Osteoblast (primary cell): ENCODE measurements at regions not wholly inside any gene's neighbourhood (a gene's known extent, or its start where the extent isn't known, plus 50 kb on each side); places are given as distances from the start of the nearest gene placed in this dataset.
A peak's percentile ranks its signal among the peaks of the same experiment; 100 is the strongest.

Experiments used
- DNase-seq: peaks from one replicate; pipeline ENCODE4 v3.0.0; 2011; ENCODE audit warnings: low spot score, mixed read lengths; ENCODE audit not compliant: insufficient read length; ENCODE audit errors: missing footprints
- H2AFZ ChIP-seq: 2 replicates; pipeline ENCODE4 v1.6.0; 2011; ENCODE audit warnings: mild to moderate bottlenecking, low read length
- H3K27ac ChIP-seq: 2 replicates; pipeline ENCODE4 v1.5.1; 2011; ENCODE audit warnings: mild to moderate bottlenecking, low read depth, low read length, moderate library complexity
- H3K27me3 ChIP-seq: 2 replicates; pipeline ENCODE4 v1.6.0; 2012; ENCODE audit warnings: mild to moderate bottlenecking, control low read depth, inconsistent platforms, low read length, moderate library complexity; ENCODE audit not compliant: insufficient read depth
- H3K36me3 ChIP-seq: 2 replicates; pipeline ENCODE4 v1.5.1; 2011; ENCODE audit warnings: mild to moderate bottlenecking, low read length, control low read depth, moderate library complexity; ENCODE audit not compliant: insufficient read depth
- H3K4me1 ChIP-seq: 2 replicates; pipeline ENCODE4 v1.5.1; 2011; ENCODE audit warnings: mild to moderate bottlenecking, low read length, control low read depth, moderate library complexity; ENCODE audit not compliant: insufficient read depth
- H3K4me2 ChIP-seq: 2 replicates; pipeline ENCODE4 v1.6.0; 2011; ENCODE audit warnings: mild to moderate bottlenecking, low read length; ENCODE audit not compliant: insufficient read depth
- H3K4me3 ChIP-seq: fragments of 200-600 bp; sonication (generic); 3 replicates; pipeline ENCODE4 v1.5.1; 2012; ENCODE audit warnings: mild to moderate bottlenecking, low read length, inconsistent platforms; ENCODE audit not compliant: insufficient read depth
- H3K79me2 ChIP-seq: 2 replicates; pipeline ENCODE4 v1.6.0; 2012; ENCODE audit warnings: mild to moderate bottlenecking, low read length, control low read depth, inconsistent platforms; ENCODE audit not compliant: insufficient read depth
- H3K9me3 ChIP-seq: 2 replicates; pipeline ENCODE4 v1.5.1; 2011; ENCODE audit warnings: low read depth, low read length, control low read depth
- H4K20me1 ChIP-seq: 2 replicates; pipeline ENCODE4 v1.6.0; 2012; ENCODE audit warnings: mild to moderate bottlenecking, low read length, control low read depth; ENCODE audit not compliant: insufficient read depth
- TF ChIP-seq, protein P1 (sequence below): IDR thresholded peaks from 2 replicates; pipeline ENCODE4 v1.5.1; 2011; ENCODE audit warnings: mild to moderate bottlenecking, low read depth, low read length, moderate library complexity; ENCODE audit errors: extremely low read depth

DNA sequence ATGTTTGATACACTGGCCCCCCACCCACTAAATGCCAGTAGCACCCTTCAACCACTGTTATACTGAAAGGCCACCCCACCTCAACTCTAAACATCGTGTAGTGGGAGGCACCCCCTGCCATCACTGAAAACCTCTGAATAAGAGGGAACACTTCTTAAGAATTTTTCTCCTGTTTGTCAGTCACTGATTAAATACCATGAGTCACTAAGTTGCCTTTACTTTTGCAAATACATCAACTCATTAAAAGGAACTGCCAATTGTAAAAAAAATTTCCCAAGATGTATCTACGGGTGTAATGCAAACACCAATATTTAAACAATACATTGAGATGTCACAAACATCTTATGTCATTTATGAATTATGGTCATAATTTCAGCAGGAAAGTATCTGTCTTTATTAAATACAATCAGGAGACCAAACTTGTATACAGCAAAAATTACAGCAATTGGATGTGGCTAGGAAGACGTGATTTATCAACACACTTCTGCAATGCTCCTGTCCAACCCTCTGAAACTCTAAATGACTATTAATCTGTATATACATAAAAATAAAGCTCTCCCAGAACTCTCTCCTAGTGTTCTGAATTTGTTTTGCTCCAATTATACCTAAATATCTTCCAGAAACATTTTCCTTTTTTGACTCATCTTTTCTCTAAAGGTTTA is 144.1 kb upstream of the STK17B start:
- Histone ChIP-seq H3K27ac (peak overlapping the region; percentile 50), H4K20me1 (no peaks in the 10 kb centered on the region), H3K4me1 (peaks cover 21% of the 10 kb centered on the region), H3K79me2 (no peaks in the 10 kb centered on the region), H3K36me3 (no peaks in the 10 kb centered on the region), H3K4me2 (peak overlapping the region; percentile 40), H3K27me3 (no peaks in the 10 kb centered on the region), H3K9me3 (no peaks in the 10 kb centered on the region), H3K4me3 (no peak overlapping the region), H2AFZ (no peak overlapping the region)
- DNase-seq, result peak; percentile 45
- TF ChIP-seq, protein P1, sequence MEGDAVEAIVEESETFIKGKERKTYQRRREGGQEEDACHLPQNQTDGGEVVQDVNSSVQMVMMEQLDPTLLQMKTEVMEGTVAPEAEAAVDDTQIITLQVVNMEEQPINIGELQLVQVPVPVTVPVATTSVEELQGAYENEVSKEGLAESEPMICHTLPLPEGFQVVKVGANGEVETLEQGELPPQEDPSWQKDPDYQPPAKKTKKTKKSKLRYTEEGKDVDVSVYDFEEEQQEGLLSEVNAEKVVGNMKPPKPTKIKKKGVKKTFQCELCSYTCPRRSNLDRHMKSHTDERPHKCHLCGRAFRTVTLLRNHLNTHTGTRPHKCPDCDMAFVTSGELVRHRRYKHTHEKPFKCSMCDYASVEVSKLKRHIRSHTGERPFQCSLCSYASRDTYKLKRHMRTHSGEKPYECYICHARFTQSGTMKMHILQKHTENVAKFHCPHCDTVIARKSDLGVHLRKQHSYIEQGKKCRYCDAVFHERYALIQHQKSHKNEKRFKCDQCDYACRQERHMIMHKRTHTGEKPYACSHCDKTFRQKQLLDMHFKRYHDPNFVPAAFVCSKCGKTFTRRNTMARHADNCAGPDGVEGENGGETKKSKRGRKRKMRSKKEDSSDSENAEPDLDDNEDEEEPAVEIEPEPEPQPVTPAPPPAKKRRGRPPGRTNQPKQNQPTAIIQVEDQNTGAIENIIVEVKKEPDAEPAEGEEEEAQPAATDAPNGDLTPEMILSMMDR, result no peak

DNA sequence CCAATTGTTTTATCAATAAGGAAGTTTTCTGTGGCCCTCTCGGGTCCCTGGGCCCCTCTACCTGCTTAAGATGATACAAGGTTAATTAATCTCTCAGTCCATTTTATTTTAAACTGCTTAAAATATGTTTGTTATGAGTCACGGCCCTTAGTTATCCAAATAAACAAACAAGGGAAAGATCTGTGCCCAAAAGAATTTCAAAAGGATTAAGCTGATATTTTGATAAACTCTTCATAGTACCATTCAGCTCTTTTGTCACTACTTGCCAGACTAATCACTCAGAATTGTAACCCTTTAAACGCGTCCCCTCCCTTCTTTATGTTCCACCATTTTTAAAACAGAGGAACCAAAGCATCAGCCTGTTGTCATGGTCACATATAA is 144.7 kb upstream of the STK17B start:
- H3K4me2 ChIP-seq, result peak overlapping the region; percentile 40
- peak overlapping the region; percentile 50 for H3K27ac ChIP-seq

DNA sequence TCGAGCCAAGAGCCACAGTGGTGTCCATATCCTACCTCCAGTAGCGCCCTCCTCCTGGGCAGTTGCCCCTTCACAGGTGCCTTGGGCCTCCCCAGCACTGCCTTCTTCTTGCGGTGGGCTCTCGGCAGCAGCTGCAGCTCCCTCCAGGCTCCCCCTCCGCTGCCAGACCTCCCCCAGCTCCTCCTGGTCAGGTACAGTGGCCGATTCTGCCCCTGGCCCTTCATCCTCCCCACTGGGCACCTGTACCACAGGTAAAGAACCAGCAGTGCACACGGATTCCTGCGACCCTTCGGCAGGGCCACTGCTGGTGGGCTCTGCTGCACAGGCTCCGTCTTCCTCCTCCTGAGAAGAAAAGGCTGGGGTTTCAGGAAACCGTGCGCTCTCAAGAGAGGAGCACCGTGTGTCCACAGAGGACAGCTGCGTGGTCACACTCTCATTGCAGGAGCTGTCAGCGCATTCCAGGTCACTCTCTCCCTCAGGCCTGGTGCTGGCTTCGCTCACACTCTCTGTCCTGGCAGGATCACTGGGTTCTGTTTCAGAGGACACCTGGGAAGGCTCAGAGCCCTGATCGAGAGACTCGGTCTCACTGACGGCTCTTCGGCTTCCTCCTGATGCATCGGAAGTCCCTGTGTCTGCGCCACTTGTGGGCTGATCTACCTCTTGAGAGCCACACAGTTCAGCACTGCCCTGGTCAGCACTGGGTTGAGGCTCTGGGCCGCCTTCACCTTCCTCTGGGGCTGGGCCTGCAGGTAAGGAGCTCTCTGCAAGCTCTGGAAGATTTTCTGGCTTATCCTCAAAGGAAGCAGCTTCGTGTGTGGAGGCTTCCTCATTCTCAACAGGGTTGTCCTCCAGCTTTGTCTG is 147.4 kb upstream of the STK17B start:
- DNase-seq, result no peak
- H4K20me1 ChIP-seq, result no peaks in the 10 kb centered on the region
- no peak overlapping the region for H2AFZ ChIP-seq
- H3K4me3 ChIP-seq, result no peak overlapping the region
- no peak overlapping the region for H3K27ac ChIP-seq
- no peaks in the 10 kb centered on the region for H3K27me3 ChIP-seq
- H3K4me2 ChIP-seq, result no peak overlapping the region
- no peaks in the 10 kb centered on the region for H3K36me3 ChIP-seq
- H3K4me1 ChIP-seq, result peaks cover 37% of the 10 kb centered on the region
- TF ChIP-seq, protein P1, result no peak
- no peaks in the 10 kb centered on the region for H3K9me3 ChIP-seq
- no peaks in the 10 kb centered on the region for H3K79me2 ChIP-seq

More for the DNA sequence above, 144.7 kb upstream of the STK17B start:
- H3K27me3 ChIP-seq, result no peaks in the 10 kb centered on the region
- H3K4me3 ChIP-seq, result no peak overlapping the region
- H4K20me1 ChIP-seq, result no peaks in the 10 kb centered on the region
- DNase-seq, result no peak
- peaks cover 21% of the 10 kb centered on the region for H3K4me1 ChIP-seq
- H3K79me2 ChIP-seq, result no peaks in the 10 kb centered on the region
- H3K36me3 ChIP-seq, result no peaks in the 10 kb centered on the region
- H2AFZ ChIP-seq, result no peak overlapping the region
- H3K9me3 ChIP-seq, result no peaks in the 10 kb centered on the region
- TF ChIP-seq, protein P1, result no peak
